T47D (cell line): ENCODE measurements at regions not wholly inside any gene's neighbourhood (a gene's known extent, or its start where the extent isn't known, plus 50 kb on each side); places are given as distances from the start of the nearest gene placed in this dataset.

Source experiments
- DNase-seq, 2 experiments: peaks; one replicate each; pipeline versions ENCODE4 v3.0.0 to v3.0.0-alpha.2; 2011 to 2012; ENCODE audit warnings: low read depth in 1 of 2, low spot score in 1 of 2
- JUND ChIP-seq: IDR thresholded peaks from 2 replicates; pipeline ENCODE4 v1.6.1; 2012; ENCODE audit warnings: low read depth
- in situ Hi-C: cut with HindIII; loops from 2 replicates; pipeline ENCODE4 v1.10.0; 2016; ENCODE audit warnings: low sequenced_read_pairs, low pct_unique_long_range_greater_than_20kb

DNA sequence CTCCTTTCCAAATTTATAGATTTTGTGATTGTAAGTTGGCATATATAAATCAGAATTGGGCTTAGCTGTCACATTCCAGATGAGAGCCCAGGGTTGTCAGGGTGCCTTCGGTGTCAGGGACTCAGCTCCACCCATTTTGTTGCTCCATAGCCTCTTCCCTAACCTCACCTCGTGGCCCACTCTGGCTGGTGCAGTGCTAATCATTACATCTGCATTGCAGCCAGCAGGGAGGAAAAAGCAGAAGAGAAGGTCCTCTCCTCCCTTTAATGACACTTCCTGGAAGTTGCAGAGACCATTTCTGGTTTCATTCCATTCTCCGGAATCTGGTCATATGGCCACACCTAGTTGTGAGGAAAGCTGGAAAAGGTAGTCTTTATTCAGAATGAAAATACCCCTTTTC lies 113.3 kb downstream of the CCT6B start:
- DNase-seq = no peak
- in situ Hi-C loops = no loop called here
- no peak for TF ChIP-seq JUND

DNA sequence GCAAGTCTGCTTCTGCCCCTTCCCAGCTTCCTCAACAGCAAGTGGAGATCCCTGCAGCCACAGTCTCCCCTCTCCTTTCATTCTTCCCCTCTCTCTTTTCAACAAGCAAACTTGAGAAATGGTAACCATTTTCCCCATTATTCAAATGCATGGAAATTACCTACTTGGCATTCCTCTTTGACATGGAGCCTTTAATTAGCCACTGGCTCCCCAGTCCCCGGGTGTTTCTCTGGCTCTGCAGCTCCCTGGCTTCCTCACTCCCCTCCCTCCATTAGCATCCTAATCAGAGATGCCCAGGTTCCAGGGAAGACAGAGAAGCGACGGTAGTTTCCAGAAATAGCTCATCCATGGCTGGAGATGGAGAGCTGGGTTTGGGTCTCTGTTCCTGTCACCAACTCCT lies 116.0 kb downstream of the CCT6B start:
- in situ Hi-C loops = no loop called here
- TF ChIP-seq JUND = no peak

DNA sequence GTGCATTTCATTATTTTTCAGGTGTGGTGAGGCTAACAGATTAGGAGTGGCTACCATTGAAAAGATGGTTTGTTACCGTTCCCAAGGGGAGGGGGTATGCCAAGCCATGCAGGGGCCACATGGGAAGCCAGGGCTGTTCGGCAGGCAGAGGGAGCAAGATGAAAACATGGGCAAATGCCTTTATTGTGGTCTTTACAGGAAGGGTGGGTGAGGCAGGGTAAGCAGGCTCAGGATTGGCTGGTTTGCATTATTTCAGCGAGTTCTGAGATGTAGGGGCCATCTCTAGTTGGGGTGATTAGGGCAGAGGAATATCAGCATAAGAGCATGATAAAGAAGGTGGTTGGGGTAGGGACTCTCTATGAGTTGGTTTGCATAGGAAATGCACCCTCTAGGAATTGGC lies 117.6 kb downstream of the CCT6B start:
- in situ Hi-C loops = no loop called here
- no peak for DNase-seq
- no peak for TF ChIP-seq JUND

More for the DNA sequence above, 116.0 kb downstream of the CCT6B start:
- DNase-seq = no peak

DNA sequence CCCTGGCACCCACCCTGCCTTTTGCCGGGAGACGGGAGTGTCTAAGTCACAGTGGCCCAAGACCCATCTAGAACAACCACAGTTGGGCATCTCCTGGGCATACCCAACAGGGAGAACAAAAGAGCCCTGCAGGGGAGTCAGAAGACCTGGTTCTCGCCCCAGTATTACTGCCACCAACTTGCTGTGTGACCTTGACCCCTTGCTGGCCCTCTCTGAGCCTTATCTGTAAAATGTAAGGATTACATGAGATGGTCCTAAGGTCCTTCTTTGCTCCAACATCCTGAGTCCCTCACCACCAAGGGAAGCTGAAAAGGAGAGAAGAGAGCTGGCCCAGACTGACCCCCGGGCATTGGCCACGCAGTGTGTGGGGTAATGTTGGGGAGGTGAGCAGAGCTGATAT lies 119.0 kb downstream of the CCT6B start:
- in situ Hi-C loops = no loop called here
- TF ChIP-seq JUND = no peak
- DNase-seq = no peak

DNA sequence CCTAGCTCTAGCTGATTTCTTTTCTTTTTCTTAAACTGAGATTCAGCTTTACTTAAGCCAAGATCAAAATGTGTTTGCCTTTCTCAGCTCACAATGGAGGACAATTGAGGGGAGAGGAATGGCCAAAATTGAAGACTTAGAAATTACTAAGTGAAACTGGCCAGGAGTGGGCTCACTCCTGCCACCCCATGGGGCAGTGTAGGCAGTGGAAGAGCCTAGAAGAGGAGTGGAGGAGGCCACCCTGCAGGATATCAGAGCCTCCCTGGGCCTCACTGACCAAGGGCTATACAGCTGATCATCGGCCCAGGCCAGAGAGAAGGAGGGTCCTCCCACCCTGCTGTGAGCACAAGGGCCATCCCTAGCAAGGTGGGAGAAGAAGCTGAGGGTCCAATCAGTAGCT lies 119.8 kb downstream of the CCT6B start:
- no peak for DNase-seq
- in situ Hi-C loops = no loop called here
- no peak for TF ChIP-seq JUND

DNA sequence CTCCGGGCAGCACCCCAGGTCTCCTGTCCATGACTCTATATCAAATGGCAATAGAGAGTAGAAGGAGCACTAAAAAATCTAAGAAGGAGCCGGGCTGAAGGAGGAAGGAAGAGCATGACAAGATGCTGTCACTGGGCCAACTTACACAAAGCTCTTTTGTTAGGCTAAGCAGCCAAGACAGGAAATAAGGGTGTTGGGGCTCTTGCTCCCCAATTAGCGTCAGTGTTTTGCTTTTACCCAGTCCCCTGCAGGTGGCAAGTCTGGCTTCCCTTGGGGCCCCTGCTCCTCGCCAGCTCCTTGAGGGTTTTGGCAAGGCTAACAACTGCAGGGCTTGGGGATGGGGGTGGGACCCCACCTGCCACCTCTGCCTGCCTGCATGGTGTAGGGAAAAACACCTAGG lies 120.5 kb downstream of the CCT6B start:
- in situ Hi-C loops = no loop called here
- DNase-seq = peak in 1 of 2 experiments; percentile 19
- no peak for TF ChIP-seq JUND

DNA sequence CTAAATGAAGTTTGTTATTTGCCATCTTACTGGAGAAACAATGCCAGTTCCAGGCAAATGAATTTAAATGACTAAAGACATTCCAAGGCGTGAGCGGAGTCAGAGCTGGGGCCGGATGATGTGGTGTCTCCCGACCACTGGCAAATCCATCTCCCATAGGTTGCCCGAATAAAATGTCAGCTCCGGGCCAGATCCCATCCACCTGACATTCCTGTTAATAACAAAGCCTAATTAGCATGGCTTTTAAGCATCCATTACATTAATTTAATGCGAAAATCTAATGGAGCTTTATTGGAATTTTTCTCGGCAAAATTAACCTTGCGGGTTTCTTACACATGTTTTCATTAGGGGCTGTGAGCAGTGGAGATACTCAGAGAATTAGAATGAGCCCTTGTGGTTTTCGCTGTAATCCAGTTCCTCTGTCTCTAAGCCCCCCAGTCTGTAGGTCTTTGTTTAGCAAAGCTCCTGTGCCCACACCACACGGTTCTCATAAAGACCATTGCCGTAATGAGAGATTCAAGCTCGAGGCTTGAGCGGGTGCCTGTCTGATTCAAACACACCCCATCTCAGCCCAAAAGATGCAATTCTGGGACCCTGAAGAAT lies 123.3 kb downstream of the CCT6B start:
- TF ChIP-seq JUND = no peak
- DNase-seq = no peak
- in situ Hi-C loops = no loop called here

DNA sequence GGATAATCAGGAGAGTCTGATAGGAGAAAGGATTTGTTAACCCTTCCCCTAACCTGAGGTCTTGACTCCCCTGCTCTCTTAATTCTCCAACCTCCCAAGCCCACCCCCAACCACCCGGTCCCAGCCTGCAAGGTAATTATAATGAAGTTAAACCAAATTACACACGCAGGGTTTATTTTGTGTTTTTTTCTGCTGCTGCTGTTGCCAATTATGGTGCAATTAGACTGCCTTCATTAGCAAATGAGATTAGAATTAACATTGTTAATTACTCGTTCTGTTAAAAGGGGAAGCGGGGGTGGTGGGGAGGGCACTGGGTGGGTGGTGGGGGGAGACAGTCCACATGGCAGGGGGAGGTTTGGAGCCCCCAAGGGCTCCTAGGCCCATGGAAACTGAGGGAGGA lies 128.9 kb downstream of the CCT6B start:
- in situ Hi-C loops = no loop called here
- no peak for TF ChIP-seq JUND
- no peak for DNase-seq

DNA sequence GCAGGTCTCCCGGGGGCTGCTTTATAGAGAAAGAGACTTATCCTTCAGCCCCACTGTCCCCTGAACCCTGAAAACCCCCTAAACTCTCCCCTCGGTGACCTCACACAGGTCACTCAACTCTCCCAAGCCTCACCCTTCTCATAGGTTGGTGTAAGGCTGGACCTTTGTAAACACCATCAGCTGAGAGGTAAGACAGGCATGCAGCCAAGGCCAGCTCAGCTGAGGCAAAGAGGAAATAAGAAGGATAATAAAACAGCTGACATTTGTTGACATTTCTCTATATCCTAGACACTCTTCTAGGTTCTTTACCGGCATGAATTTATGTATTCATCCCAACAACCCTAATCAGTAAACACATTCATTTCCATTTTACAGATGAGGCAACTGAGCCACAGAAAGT lies 134.3 kb downstream of the CCT6B start:
- DNase-seq = no peak
- in situ Hi-C loops = no loop called here
- TF ChIP-seq JUND = no peak

DNA sequence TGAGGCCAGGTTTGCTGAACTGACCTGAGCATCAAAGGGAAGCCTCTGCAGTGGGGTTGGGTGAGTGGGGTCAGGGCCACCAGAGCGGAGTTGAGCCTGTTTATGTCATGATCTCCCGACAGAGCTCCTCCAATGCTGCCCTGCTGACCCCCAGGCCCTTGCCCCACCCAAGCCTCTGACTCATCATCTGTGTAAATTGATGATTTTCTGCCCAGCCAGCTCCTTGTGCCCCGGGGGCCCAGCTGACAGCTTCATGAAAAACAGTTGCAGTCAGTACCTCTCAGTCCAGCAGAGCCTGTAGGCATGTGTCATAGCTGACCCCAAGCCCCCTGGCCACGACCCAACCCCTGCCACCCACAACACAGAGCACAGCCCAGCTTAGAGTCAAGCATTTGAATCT lies 134.9 kb downstream of the CCT6B start:
- in situ Hi-C loops = no loop called here
- DNase-seq = no peak

DNA sequence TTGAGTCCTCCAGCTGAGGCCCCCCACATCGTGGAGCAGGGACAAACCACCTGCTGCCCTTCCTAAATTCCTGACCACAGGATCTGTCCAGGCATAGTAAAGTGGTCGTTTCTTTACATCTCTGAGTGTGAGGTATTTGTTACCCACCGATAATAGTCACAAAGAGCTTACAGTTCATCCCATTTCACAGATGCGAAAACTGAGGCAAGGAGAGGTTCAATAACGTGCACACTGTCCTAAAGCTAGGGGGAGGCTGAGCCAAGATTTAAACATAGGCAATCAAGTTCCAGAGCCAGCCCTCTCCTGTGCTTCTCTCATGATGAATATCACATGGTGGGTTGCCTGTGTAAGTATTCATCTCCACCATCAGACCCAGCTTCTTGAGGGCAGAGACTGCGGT lies 135.4 kb downstream of the CCT6B start:
- TF ChIP-seq JUND = no peak
- in situ Hi-C loops = no loop called here
- DNase-seq = no peak

More for the DNA sequence above, 134.9 kb downstream of the CCT6B start:
- TF ChIP-seq JUND = no peak

DNA sequence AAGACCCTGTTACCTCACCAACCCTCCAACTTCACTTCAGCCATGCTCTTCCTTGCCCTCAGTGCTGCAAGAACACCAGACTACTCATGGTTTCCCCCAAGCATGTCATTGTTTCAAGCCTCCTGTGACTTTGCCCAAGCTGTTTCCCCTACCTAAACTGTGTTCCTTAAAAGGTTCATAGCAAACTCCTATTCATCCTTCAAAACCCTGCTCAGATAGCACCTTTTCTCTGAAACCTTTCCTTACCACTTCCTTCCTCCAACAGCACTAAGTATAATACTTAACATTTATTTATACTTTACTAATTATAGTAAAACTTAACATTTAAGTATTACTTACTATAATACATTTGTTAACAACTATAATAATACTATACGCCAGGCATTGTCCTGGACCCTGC lies 136.2 kb downstream of the CCT6B start:
- in situ Hi-C loops = no loop called here
- DNase-seq = no peak
- TF ChIP-seq JUND = no peak

DNA sequence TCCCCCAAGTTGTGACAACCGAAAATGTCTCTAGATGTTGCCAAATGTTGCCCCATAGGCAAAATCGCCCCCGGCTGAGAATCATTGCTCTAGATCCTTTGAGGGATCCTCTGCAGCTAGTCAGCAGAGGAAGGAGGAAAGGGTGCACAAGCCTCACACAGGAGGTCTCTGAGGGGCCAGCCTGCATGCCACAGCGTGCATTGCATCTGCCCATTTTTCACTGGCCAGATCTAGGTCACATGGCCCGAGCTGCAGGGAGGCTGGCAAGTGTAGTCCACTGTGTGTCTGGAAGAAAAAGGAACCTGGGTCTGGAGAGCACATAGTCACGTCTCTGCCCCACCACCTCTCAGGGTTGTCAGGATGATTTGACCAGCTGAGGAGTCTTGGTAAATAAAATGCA lies 138.2 kb downstream of the CCT6B start:
- DNase-seq = no peak
- in situ Hi-C loops = no loop called here
- TF ChIP-seq JUND = no peak

DNA sequence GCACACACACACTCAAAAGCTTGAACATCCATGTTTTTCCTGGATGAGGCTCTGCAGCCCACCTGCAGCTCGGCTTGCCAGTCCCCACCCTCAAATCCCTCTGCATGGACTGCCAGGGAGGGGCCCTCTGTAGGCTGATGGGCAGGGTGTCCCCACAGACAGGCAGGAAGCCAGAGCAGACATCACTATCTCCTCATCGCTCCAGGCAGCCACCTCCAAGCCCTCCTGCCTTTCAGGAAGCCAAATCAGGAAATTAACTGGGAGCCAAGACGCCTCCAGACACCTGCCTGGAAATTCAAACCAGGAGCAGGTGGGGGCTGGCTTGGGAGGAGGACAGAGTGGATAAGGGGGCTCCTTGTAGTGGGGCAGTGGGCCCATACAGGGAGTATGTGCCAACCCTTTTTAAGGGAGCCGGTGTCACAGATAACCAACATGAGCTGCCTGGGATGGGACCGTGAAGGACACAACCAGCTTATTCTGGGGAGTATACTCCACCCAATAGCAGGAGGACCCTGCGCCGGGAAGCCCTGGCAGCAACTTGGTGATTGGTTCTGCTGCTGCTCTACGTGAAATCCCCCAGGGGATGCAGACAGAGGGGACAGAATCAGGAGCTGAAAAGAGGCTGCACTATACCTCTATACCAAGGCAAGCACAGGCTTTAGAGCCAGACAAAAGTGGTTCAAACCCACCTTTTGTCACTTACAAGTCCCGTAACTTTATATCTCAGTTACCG lies 139.1 kb downstream of the CCT6B start:
- no peak for DNase-seq
- no peak for TF ChIP-seq JUND
- in situ Hi-C loops = no loop called here
